DMS153 treated with DMSO at 0.1 percent for 48 hours (cell line): ENCODE measurements at regions not wholly inside any gene's neighbourhood (a gene's known extent, or its start where the extent isn't known, plus 50 kb on each side); places are given as distances from the start of the nearest gene placed in this dataset.
"Not testable (repeated sequence)": the region's sequence is repeated elsewhere in the genome, so short reads cannot be mapped to it uniquely, and the experiment has no call there.

Experiments used
- DNase-seq: peaks from one replicate; lab custom pipeline; 2025; ENCODE audit not compliant: unreplicated experiment; lab: John Stamatoyannopoulos, UW

DNA sequence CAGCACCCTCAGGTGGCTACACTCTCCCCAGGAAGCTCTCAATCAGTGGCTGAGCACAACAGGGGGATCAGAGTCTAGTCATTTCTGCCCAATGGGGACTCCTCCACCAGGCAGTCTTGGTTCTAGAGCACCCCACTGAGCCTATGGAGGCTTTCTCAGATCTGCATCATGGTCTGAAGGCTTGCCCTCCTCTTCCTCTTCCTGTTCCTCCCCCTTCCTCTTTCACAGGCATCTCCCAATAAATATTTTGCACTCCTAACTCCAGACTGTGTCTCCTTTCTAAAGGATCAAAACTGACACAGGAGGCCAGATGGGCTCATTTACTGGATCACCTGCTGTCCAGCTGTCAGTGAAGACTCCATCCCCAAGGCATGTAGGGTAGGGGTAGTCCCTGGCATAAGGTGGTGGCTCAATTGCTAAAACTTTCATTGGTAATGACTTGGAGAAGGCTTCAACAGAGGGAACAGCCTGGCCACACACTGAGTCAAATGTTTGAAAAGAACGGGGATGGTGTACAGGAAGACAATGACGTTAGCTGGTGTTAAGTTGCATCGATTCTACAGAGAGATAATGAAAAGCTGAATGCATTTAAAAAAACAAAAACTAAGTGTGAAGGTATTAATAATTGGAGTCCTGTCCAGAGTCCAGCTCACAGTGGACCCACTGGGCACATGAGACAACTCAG, 84.2 kb upstream of the SLC2A1 start:
- DNase-seq, result no peak

DNA sequence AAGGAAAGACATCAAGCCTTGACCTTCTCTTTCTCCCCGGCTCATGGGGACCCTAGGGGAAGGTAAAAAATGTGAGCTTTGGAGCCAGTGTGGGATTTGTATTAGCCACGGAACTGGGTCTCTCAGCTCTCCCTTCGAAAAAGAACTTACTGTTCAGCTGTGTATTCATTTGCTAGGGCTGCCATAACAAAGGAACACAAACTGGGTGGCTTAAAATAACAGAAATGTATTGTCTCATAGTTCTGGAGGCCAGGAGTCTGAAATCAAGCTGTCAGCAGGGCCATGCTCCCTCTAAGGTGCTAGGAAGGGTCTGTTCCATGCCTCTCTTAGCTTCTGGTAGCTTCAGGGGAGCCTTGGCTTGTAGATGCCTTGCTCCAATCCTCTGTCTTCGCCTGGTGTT, 83.5 kb upstream of the SLC2A1 start:
- no peak for DNase-seq

DNA sequence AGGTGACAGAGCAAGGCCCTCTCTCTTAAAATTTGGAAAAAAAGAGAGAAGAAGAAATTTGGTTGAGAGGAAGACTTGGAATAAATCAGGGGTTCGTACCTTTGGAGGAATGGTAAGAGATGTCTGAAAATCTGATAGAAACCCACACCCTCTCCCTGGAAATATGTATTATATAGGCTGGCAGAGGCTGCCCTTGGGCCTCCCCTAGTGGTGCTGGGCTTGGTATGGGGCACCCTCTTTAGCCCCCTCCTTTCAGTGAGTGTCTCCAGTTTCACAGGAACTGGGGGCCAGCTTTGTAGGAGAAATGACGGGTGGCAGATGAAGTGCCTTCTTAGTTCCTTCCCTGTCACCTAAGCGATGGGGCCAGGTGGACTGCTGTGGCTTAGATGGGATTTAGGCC, 82.9 kb upstream of the SLC2A1 start:
- DNase-seq, result no peak

DNA sequence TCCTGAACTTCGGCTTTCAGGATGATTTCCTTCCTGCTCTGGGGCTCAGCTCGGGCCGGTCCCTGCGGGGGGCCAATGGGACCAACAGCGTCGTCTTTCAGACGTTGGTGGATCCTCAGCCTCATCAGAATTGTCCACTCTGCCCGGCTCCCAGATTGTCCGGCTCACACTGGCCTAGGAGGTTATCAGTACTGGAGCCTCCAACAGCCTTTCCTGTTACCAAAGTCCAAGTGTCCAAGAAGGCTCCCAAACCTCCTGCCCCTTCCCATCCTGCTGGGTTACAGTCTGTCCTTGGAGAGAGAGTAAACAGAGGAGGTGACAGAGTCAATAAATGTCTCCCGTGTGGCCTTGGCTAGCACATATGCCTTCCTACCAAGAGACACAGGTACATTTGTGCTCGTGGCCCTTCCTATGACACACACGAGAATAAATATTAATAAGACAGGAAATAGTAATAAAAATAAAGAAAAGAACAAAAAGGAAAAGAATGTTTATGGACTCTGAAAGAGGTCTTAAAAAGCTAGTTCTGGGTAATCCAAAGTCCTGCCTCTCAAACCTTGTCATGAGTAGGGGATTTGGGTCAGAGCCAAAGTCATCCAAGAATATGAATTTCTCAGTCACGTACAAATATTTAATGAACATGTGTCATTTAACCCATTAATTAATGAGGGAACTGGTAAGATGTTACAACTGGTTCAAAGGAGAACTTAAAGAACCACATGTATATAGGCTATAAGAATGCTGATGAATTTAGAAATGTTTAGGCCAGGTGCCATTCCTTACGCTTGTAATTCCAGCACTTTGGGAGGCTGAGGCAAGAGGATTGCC, 80.8 kb upstream of the SLC2A1 start:
- DNase-seq, result no peak

DNA sequence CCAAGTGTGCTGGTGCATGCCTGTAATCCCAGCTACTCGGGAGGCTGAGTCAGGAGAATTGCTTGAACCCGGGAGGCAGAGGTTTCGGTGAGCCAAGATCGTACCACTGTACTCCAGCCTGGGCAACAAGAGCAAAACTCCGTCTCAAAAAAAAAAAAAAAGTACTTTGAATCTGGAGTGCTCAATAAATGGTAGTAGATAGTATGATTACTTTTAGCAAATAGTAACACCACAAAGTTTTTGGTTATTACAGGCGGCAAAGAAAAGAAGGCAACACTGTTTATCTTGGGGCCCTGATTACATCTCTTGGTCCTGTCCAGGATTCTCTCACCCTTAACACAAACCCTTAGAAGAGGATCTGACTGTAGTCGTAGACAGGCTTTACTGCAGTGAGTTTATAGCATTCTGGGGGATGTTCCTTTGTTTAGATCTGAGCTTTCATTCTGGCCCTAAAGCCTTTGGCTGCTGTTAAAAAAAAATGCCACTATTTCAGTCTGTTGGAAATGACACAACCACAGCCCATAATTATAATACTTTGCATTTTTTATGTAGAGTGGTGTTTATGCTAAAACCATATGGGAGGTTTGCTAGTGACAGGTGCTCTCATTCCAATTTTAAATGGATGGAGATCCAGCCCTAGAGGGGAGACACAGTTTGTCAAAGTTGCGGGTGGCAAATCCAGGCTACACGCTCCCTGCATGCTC, 79.7 kb upstream of the SLC2A1 start:
- no peak for DNase-seq

DNA sequence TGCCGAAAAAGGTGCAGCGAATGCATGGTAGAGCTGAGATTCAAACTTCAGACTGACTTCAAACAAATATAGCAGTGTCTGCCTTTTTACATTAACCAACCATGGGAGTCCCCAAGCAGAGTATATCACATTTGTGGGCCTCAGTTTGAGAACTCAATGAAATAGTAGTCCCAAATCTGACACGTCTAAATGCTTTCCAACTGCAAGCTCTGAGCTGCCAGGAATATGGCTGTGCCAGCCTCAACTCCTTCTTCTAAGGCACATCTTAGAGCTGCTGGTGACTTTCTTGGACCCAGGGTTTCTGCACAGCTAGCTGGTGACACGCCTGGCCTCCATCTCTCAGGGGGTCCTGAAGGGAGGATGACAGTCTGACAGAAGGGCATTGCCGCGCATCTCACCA, 78.8 kb upstream of the SLC2A1 start:
- DNase-seq, result no peak

DNA sequence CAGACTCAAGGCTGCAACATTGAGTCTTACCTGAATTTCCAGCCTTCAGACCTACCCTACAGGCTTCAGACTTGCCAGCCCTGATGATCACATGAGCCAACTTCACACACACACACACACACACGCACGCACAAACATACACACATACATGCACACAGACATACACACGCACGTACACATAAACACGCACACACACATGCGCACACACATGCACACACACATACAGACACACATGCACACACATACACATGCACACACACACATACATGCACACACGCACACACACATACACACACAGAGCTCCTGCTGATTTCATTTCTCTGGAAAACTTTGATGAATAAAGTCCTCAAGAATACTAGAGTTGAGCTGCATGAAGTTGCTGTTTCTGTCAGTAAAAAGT, 78.3 kb upstream of the SLC2A1 start:
- DNase-seq, result no peak

DNA sequence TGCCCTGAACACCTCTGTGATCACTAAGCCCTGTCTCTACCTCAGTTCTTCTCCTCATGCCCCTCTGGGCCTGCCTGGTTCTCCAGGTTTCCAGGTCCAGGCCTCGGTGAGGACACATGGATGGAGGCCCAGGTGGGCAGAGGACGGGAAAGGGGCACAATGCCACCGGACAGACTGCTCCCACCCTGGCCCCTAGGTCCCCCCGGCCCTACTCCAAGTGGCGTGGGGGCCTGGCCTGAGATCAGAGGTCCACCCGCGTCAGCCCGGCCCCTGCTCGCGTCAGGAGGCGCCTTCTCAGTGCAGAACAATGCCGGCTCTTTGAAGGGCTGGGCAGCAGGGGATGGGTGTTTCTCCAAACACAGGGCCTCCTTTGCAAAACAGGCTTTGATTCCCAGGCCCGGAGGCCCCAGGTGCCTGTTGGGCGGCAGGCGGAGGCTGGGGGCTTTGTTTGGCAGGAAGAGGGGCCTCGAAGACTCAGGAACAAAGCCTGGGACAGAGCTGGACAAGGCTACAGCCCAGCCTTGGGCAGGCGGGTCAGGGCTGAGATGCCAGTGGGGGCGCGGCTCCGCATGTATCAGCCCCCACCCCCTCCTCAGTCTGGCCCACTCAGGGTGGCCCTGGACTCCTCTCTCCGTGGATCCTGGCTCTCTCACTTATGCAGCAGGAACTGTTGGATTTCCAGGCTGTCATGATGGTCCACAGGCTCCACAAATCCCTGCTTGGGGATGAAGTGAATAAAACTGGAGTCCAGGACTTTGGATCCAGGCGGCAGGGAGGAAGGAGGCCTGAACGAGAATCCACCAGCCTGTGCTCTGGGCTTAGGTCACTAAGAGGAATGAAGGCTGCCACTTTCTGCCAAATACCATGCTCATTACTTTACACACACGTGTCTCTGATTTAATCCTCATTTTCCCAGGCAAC, 77.4 kb upstream of the SLC2A1 start:
- no peak for DNase-seq

DNA sequence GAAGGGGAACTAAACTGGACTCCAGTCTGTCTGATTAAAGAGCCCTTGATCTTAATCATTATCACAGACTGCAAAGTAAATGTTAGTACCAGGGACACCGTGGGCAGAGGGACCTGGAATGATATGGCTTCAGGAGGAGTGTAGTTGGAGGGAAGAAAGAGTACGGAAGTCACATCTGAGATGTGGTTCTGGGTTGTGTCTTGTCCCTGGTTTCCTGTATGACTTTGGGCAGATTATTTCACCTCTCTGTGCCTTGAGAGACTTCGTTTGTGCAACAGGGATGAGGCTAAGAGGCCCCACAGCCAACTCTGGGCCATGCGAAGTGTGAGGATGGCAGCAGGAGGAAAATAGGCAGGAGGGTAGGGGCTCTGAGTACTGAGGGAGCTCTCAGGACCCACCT, 76.1 kb upstream of the SLC2A1 start:
- DNase-seq, result no peak

DNA sequence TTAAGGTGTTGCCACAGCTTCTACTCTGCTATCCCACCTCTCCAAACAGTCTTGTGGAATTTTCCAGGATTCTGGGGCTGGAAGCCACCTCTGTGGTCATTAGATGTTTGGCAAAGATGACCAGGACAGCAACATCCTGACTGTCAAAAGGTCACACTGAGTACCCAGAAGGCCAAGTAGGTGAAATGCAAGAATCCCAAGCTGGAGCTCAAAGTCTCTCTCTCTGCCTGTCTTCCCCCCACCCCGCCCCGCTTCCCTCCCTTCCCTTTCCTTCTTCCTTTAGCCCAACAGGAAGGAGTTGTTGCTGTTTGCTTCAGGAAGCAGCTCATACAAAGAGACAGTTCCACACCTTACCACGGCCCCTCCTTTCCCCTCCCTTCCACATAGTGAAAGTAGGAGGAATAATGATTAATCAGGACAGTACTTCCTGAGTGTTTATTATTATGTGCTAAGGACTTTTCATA, 75.6 kb upstream of the SLC2A1 start:
- no peak for DNase-seq

DNA sequence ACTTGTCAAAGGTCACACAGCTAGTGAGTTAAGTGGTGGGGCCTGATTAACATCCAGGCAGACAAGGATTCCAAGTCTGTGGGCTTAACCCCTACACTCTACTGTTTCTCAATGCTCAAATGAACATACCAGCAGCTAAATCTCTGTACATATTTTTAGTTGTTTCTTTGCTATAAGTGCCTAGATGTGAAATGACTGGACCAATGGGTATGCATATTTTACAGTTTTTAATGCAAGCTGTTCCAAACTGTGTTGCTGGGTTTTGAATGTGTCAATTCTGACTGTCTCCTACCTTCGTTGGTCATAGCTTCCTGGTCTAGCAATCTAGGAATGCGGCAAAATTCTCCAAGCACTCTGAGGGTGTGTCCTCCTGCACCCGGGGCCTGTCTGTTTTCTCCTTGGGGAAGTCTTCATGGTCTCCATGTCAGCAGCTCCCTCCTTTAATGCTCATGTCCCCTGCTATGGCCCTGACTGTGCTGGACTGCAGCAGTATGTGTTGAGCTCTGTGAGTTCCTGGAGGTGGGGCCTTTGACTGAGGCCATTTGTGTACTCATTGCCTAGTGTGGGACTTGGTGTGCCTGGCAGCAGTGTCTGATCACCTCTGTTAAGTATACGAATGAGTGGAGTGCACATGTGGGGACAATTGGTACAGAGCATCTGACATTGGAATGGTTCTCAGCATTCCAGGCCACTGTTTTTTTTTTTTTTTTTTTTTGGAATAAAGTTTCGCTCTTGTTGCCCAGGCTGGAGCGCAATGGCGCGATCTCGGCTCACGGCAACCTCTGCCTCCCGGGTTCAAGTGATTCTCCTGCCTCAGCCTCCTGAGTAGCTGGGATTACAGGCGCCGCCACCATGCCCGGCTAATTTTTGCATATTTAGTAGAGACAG, 72.9 kb upstream of the SLC2A1 start:
- DNase-seq, result no peak

DNA sequence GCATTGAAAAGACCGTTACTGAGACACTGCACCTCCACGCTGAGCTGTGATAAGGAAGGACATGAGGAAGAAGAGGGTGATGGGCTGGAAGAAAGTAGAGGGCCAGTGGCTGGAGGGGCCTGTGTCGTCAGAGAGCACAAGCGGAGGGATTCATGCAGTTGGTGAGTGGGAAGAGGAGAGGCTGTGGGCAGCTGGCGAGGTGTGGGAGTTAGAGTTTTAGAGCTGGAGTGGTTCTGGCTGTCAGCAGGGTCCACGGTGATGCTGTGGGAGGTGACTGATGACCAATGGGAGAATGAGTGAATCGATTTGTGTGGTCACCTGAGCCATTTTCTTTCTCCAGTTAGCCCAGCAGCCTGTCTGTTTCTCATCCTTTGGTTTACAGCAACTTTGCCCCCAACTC, 66.2 kb upstream of the SLC2A1 start:
- DNase-seq, result no peak

DNA sequence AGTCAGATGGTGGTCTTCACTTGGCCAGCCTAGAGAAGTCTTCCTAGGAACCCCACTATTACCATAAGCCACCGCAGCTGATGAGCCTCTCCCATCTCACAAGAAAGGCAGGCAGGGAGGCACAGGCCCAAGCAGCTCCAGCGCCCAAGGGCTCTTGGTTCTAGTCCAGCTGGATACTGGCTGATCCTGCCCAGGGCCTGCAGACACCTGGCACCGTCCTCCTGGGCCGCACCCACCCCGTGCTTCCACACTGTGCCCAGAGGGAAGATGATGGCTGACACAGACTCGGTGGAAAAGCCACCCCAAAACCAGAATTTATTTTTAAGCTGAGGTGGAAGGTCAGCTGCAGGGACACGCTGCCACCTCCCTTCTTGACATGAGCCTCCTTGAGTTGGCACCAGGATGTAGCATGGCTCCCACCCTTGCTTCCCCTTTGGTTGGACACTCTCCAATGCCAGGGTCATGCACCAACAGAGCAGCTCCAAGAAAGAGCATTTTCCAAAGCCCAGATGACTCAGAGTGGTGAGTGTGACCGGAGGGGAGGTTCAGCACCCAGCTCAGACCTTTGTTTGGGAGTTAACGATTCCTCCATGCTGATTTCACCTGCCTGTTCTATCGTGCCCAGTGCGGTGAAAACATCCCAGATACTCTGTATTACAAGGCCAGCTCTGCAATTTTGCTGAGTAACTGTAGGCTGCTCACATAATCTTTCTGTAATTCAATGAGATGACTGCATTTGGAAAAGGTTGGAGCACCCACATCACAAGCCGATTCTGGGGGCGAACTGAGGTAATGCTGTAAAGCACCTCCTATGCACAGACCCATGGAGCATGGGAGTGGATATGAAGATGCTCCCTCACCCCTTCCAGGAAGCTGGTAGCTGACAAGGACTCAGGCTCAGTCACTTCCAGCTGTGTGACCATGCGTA, 63.1 kb upstream of the SLC2A1 start:
- no peak for DNase-seq

DNA sequence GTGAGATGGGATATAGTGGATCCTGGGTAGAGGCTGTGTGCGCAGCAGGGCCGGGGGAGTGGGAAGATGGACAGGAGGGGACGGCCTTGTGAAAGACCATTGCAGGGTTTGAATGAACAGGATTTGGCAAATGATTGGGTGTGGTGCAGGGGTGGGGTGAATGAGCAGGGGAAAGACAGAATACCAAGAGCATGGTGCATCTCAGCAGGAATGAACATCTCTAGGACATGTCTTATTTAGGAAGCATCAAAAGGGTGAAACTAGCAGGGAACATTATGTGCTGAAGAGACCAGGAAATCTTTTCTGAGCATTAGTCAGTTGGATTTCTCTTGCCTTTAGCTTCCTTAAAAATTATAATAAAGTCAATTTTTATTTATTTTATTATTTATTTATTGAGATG, 60.6 kb upstream of the SLC2A1 start:
- no peak for DNase-seq

DNA sequence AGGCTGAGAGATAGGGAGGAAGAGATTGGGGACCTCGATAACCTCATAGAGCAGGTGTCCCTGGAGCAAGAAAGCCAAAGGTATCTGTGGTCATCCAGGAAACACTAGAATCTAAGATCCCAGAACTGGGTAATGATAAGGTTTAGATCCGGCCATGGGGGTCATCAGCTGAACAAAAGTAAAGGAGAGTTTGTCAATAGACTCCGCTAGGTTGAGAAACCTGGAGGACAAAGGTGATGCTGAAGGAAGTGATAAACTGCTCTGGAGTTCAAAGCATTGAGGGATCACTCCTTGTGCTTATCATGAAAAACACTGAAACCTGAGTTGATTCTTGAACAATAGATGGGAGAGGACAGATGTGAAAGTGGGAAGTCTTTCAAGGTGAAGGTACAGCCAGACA, 59.5 kb upstream of the SLC2A1 start:
- DNase-seq, result no peak

DNA sequence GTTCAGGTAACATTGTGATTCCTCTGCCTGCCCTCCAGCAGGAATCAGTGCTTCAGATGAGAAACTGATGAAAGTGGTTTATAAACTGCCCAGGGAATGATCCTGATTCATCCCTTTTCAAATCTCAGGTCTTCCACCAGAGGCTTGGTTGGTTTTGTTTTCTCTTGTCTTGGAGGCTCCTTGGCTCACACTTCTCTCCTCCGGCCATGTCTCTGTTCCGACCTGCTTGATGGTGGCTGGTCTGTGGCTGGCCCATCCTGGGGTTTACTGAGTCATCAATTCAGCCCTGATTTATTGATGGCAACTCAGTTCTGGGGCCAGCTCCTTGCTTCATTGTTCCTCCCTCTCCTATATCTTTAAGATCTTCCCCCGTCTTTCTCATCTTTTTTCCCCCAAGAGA, 56.6 kb upstream of the SLC2A1 start:
- no peak for DNase-seq

DNA sequence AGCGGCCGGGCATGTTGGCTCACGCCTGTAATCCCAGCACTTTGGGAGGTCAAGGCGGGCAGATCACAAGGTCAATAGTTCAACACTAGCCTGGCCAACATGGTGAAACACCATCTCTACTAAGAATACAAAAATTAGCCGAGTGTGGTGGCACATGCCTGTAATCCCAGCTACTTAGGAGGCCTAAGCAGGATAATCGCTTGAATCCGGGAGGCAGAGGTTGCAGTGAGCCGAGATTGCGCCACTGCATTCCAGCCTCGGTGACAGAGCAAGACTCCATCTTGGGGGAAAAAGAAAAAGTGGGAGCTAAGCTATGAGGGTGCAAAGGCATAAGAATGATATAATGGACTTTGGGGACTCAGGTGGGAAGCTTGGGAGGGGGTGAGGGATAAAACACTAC, 55.9 kb upstream of the SLC2A1 start:
- DNase-seq, result not testable (repeated sequence)

DNA sequence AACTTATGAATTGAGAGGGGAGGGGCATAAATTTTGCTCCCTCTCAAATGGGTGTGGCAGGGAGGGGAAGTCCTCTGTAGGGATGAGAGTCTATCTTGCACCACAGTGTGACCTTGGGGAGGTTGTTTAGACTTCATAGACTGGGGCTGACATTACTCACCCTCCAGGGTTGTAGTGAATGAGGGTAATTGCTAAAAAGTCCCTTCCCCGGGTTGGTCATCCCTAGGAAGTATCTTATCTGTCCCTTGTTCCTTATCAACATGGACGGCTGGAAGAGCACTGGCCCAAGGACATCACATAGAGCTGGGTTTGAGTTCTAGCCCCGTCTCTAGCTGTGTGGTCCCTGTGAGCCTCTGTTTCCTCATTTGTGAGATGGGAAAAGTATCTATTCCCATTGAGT, 52.4 kb upstream of the SLC2A1 start:
- DNase-seq, result no peak

DNA sequence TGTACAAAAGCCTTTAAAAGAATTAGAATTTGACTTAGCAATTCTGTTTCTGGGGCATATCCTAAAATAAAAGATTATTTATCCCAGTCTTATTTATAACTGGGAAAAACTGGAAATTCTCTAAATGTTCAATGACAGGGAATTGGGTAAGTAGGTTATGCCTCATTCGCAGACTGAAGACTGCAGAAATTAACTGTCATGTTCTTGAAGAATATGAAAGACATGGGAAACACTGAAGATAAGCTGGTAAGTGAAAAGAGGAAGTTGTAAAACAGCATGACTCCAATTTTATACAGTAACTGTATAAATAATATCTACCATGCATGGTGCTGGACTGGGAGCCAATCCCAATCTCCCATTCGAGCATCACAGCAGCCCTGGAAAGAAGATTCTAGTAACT, 50.6 kb upstream of the SLC2A1 start:
- DNase-seq, result no peak
